ENCODE measurements at regions not wholly inside any gene's neighbourhood (a gene's known extent, or its start where the extent isn't known, plus 50 kb on each side); places are given as distances from the start of the nearest gene placed in this dataset.
"Not testable (repeated sequence)": the region's sequence is repeated elsewhere in the genome, so short reads cannot be mapped to it uniquely, and the experiment has no call there.

- no peak for DNase-seq
These were observed 50.8 kb upstream of the PTHLH start for GRCh38 chr12:28023156-28023887.

GRCh38 chr12:28024231-28024995 is 51.9 kb upstream of the PTHLH start:
- DNase-seq = peak; percentile 34

- DNase-seq = no peak
These were observed 53.4 kb upstream of the PTHLH start for GRCh38 chr12:28025821-28026505.

GRCh38 chr12:28026701-28027100 is 54.2 kb upstream of the PTHLH start:
- peak; percentile 86 for DNase-seq

- DNase-seq = peak; percentile 86
These were observed 54.8 kb upstream of the PTHLH start for GRCh38 chr12:28027328-28027727.

GRCh38 chr12:28027947-28028724 is 55.6 kb upstream of the PTHLH start:
- DNase-seq = peak; percentile 62

- DNase-seq = no peak
These were observed 60.4 kb upstream of the PTHLH start for GRCh38 chr12:28032811-28033537.

GRCh38 chr12:28033538-28033915 is 61.0 kb upstream of the PTHLH start:
- no peak for DNase-seq

- no peak for DNase-seq
These were observed 61.7 kb upstream of the PTHLH start for GRCh38 chr12:28034271-28034670.

GRCh38 chr12:28035500-28035899 is 63.0 kb upstream of the PTHLH start:
- DNase-seq = peak; percentile 67

GRCh38 chr12:28036940-28037339 is 64.4 kb upstream of the PTHLH start:
- DNase-seq = no peak

GRCh38 chr12:28040246-28040645 is 67.7 kb upstream of the PTHLH start:
- DNase-seq = no peak

- DNase-seq = not testable (repeated sequence)
These were observed 74.1 kb upstream of the PTHLH start for GRCh38 chr12:28046600-28046999.

GRCh38 chr12:28050606-28051005 is 78.1 kb upstream of the PTHLH start:
- DNase-seq = no peak

GRCh38 chr12:28051516-28052354 is 79.2 kb upstream of the PTHLH start:
- no peak for DNase-seq

- DNase-seq = no peak
These were observed 81.0 kb upstream of the PTHLH start for GRCh38 chr12:28053564-28053963.

GRCh38 chr12:28054583-28054982 is 82.0 kb upstream of the PTHLH start:
- DNase-seq = no peak

GRCh38 chr12:28057856-28058615 is 85.5 kb upstream of the PTHLH start:
- DNase-seq = no peak

- no peak for DNase-seq
These were observed 86.7 kb upstream of the PTHLH start for GRCh38 chr12:28059220-28059619.

- DNase-seq = no peak
These were observed 87.1 kb upstream of the PTHLH start for GRCh38 chr12:28059668-28060067.

GRCh38 chr12:28060871-28061270 is 88.3 kb upstream of the PTHLH start:
- no peak for DNase-seq

Measured in OCI-M1 (cell line).